Lung (tissue), 11 donors: ENCODE measurements at regions not wholly inside any gene's neighbourhood (a gene's known extent, or its start where the extent isn't known, plus 50 kb on each side); places are given as distances from the start of the nearest gene placed in this dataset.
A peak's percentile ranks its signal among the peaks of the same experiment; 100 is the strongest.

Experiments used
- ATAC-seq: fragments of 200-7000 bp; cut with Tn5 transposase; one replicate; pipeline ENCODE4 v1.9.1; 2020; ENCODE audit warnings: moderate number of reproducible peaks; ENCODE audit not compliant: insufficient read depth, low FRiP score
- DNase-seq, 3 donors: peaks; one replicate each; pipeline ENCODE4 v3.0.0-alpha.2; 2013 to 2017
- H3K27ac ChIP-seq, 2 donors: one replicate each; pipeline ENCODE4 v1.5.1; 2013; ENCODE audit warnings: mild to moderate bottlenecking in 2 of 2, moderate library complexity in 2 of 2, control low read depth in 1 of 2, inconsistent platforms in 1 of 2, low read depth in 1 of 2, low read length in 1 of 2
- H3K27me3 ChIP-seq, 3 donors: one replicate each; pipeline ENCODE4 v1.5.1; 2013; ENCODE audit warnings: low read length in 2 of 3; ENCODE audit not compliant: control insufficient read depth in 3 of 3, insufficient read depth in 3 of 3
- H3K36me3 ChIP-seq, 4 donors: one replicate each; pipeline ENCODE4 v1.5.1; 2013; ENCODE audit warnings: low read length in 4 of 4, mild to moderate bottlenecking in 1 of 4, moderate library complexity in 1 of 4; ENCODE audit not compliant: control insufficient read depth in 4 of 4, insufficient read depth in 4 of 4
- H3K4me1 ChIP-seq, 5 donors: one replicate each; pipeline ENCODE4 v1.5.1; 2013; ENCODE audit warnings: low read length in 5 of 5, mild to moderate bottlenecking in 2 of 5, moderate library complexity in 1 of 5; ENCODE audit not compliant: control insufficient read depth in 5 of 5, insufficient read depth in 5 of 5
- H3K4me3 ChIP-seq: one replicate; pipeline ENCODE4 v1.5.1; 2013; ENCODE audit warnings: mild to moderate bottlenecking, control low read depth, moderate library complexity
- H3K9ac ChIP-seq, 2 donors: one replicate each; pipeline ENCODE4 v1.5.1; 2013; ENCODE audit warnings: low read length in 2 of 2, control low read depth in 1 of 2; ENCODE audit not compliant: insufficient read depth in 1 of 2
- H3K9me3 ChIP-seq, 4 donors: one replicate each; pipeline ENCODE4 v1.5.1; 2013; ENCODE audit warnings: low read length in 3 of 4, mild to moderate bottlenecking in 1 of 4, moderate library complexity in 1 of 4; ENCODE audit not compliant: control insufficient read depth in 4 of 4, insufficient read depth in 3 of 4
- CTCF ChIP-seq: IDR thresholded peaks from 2 replicates; pipeline ENCODE4 v1.5.1; 2012; ENCODE audit warnings: mild to moderate bottlenecking; ENCODE audit errors: control extremely low read depth, extremely low read depth
- WGBS, 2 donors: extraction: QIAGEN DNeasy Blood & Tissue Kit; methylation state at CpG; one replicate each; pipeline ENCODE4 v1.1.7; 2013; 5-methylcytosine and 5-hydroxymethylcytosine counted together
- donor health status: control.
- donor health status: control.
- donor health status: Bipolar disorder and iron deficiency.
- donor health status: healthy.
- donor health status: DM: yes; HTN: yes; CAD: no.

GRCh38 chr17:69749911-69750310 is 325.1 kb upstream of the KCNJ16 start:
- ATAC-seq (no peak), DNase-seq (peak in 1 of 3 donors; percentile 26)
- TF ChIP-seq CTCF: no peak
- Histone ChIP-seq H3K27ac (no peak overlapping the region), H3K36me3 (no peaks in the 10 kb centered on the region), H3K27me3 (no peaks in the 10 kb centered on the region), H3K9ac (no peak overlapping the region), H3K4me3 (no peak overlapping the region), H3K4me1 (no peaks in the 10 kb centered on the region), H3K9me3 (peaks cover 0 to 3% (median 0%) of the 10 kb centered on the region in 4 donors)
- 79 to 85% methylated on average over 3 of the region's 3 CpGs for WGBS, 2 donors

- TF ChIP-seq CTCF: no peak
- Histone ChIP-seq H3K9ac (no peak overlapping the region), H3K27me3 (no peaks in the 10 kb centered on the region), H3K4me1 (no peaks in the 10 kb centered on the region), H3K36me3 (no peaks in the 10 kb centered on the region), H3K9me3 (peaks cover 0 to 2% (median 0%) of the 10 kb centered on the region in 4 donors), H3K4me3 (no peak overlapping the region), H3K27ac (no peak overlapping the region)
- DNase-seq (no peak), ATAC-seq (no peak)
- WGBS, 2 donors: 50 to 72% methylated on average over 7 of the region's 7 CpGs
Measured at GRCh38 chr17:69757688-69758430, 317.2 kb upstream of the KCNJ16 start.

GRCh38 chr17:69760562-69760961 is 314.5 kb upstream of the KCNJ16 start:
- no peak for TF ChIP-seq CTCF
- Histone ChIP-seq H3K9me3 (peaks cover 0 to 2% (median 0%) of the 10 kb centered on the region in 4 donors), H3K36me3 (no peaks in the 10 kb centered on the region), H3K9ac (no peak overlapping the region), H3K4me1 (no peaks in the 10 kb centered on the region), H3K27me3 (no peaks in the 10 kb centered on the region), H3K27ac (no peak overlapping the region), H3K4me3 (no peak overlapping the region)
- no peak for ATAC-seq
- no peak for DNase-seq
- WGBS, 2 donors: 68 to 90% methylated on average over 1 of the region's 1 CpG

- no peak overlapping the region for H3K9ac ChIP-seq
- no peaks in the 10 kb centered on the region for H3K4me1 ChIP-seq
- TF ChIP-seq CTCF: no peak
- H3K9me3 ChIP-seq: peaks cover 0 to 2% (median 0%) of the 10 kb centered on the region in 4 donors
- DNase-seq (no peak), ATAC-seq (no peak)
- no peak overlapping the region for H3K4me3 ChIP-seq
- H3K36me3 ChIP-seq: no peaks in the 10 kb centered on the region
- no peak overlapping the region for H3K27ac ChIP-seq
- H3K27me3 ChIP-seq: no peaks in the 10 kb centered on the region
- 22 to 90% methylated on average over 1 of the region's 1 CpG for WGBS, 2 donors
Measured at GRCh38 chr17:69761011-69761410, 314.0 kb upstream of the KCNJ16 start.
